ENCODE measurements at regions not wholly inside any gene's neighbourhood (a gene's known extent, or its start where the extent isn't known, plus 50 kb on each side); places are given as distances from the start of the nearest gene placed in this dataset.

GRCh38 chr18:40902436-40902835 is 1052.6 kb upstream of the PIK3C3 start:
- intact Hi-C loops (cut with micrococcal nuclease) (no loop called here), dilution Hi-C loops (cut with MboI; ENCODE audit: extremely low pct_ligation_motif_present, low sequenced_read_pairs) (no loop called here)
- Histone ChIP-seq H4K20me1 (replicated peaks; ENCODE audit: control insufficient read depth, extremely low read depth, insufficient read depth, low read length) (no peaks in the 10 kb centered on the region), H3K9me3 (replicated peaks; ENCODE audit: control insufficient read depth, insufficient read depth, low read length) (no peaks in the 10 kb centered on the region), H3K4me3 (replicated peaks in 1 of 3; ENCODE audit: insufficient read depth in 1 of 3, low read depth in 1 of 3, low read length in 3 of 3) (no peak overlapping the region), H3K9ac (replicated peaks; ENCODE audit: extremely low read depth, insufficient read depth, low read length) (no peak overlapping the region), H3K4me1 (ENCODE audit: control insufficient read depth, extremely low read depth, insufficient read depth, low read length) (no peaks in the 10 kb centered on the region), H3K27me3 (ENCODE audit: control insufficient read depth in 2 of 2, insufficient read depth in 2 of 2, low read length in 2 of 2) (no peaks in the 10 kb centered on the region), H3K36me3 (ENCODE audit: control insufficient read depth in 2 of 2, extremely low read depth in 1 of 2, insufficient read depth in 2 of 2, low read length in 2 of 2) (no peaks in the 10 kb centered on the region), H3K9me1 (replicated peaks; ENCODE audit: control insufficient read depth, extremely low read depth, insufficient read depth, low read length) (no peaks in the 10 kb centered on the region), H2AFZ (ENCODE audit: low read depth, low read length) (no peak overlapping the region), H3K27ac (ENCODE audit: insufficient read depth, low read depth, low read length) (no peak overlapping the region), H3K4me2 (ENCODE audit: insufficient read depth, low read length) (no peak overlapping the region), H3K79me2 (ENCODE audit: control insufficient read depth, insufficient read depth, low read length) (no peaks in the 10 kb centered on the region)
- TF ChIP-seq FOS (IDR thresholded peaks at IDR 0.05; ENCODE audit: borderline replicate concordance, insufficient read depth, low read length) (no peak), GATA2 (IDR thresholded peaks at IDR 0.05; ENCODE audit: insufficient read depth, insufficient read length, low read depth, low read length) (no peak), POLR2AphosphoS5 (IDR thresholded peaks at IDR 0.05; ENCODE audit: insufficient read depth, low read depth, low read length) (no peak), JUN (IDR thresholded peaks at IDR 0.05; ENCODE audit: borderline replicate concordance, insufficient read depth, insufficient read length, low read depth) (no peak)
- TF ChIP-seq, protein P1, sequence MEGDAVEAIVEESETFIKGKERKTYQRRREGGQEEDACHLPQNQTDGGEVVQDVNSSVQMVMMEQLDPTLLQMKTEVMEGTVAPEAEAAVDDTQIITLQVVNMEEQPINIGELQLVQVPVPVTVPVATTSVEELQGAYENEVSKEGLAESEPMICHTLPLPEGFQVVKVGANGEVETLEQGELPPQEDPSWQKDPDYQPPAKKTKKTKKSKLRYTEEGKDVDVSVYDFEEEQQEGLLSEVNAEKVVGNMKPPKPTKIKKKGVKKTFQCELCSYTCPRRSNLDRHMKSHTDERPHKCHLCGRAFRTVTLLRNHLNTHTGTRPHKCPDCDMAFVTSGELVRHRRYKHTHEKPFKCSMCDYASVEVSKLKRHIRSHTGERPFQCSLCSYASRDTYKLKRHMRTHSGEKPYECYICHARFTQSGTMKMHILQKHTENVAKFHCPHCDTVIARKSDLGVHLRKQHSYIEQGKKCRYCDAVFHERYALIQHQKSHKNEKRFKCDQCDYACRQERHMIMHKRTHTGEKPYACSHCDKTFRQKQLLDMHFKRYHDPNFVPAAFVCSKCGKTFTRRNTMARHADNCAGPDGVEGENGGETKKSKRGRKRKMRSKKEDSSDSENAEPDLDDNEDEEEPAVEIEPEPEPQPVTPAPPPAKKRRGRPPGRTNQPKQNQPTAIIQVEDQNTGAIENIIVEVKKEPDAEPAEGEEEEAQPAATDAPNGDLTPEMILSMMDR (IDR thresholded peaks at IDR 0.05; ENCODE audit: extremely low read depth in 1 of 2, insufficient read depth in 1 of 2, low read depth in 1 of 2, low read length in 2 of 2) = no peak
- ChIA-PET CTCF (no interaction called here), POLR2A (no interaction called here)
- no peak for DNase-seq (ENCODE audit: low read depth, low spot score)
- no TSS peak for BruUV-seq (replicated peaks)
- no peak for FAIRE-seq

DNA sequence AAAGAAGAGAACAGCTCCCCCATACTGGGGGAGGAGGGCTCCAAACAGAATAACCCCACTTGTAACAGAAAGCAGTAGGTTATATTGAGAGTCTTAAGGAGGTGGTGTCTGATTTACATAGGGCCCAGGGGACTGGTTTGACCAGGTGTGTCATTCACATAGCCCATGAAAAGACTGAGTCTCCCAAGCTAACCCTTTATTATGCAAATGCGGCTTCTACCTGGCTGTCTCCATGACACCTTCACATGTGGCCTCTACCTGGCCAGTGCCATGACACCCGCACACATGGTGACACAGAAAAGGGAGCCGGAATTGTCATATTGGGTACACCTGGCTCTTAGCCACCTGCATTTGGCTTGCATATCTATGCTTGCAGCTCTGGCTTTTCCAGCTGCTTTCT is 1057.2 kb upstream of the PIK3C3 start:
- Histone ChIP-seq H2AFZ (ENCODE audit: low read depth, low read length) (no peak overlapping the region), H3K79me2 (ENCODE audit: control insufficient read depth, insufficient read depth, low read length) (no peaks in the 10 kb centered on the region), H3K9me3 (replicated peaks; ENCODE audit: control insufficient read depth, insufficient read depth, low read length) (no peaks in the 10 kb centered on the region), H3K4me3 (replicated peaks in 1 of 3; ENCODE audit: insufficient read depth in 1 of 3, low read depth in 1 of 3, low read length in 3 of 3) (no peak overlapping the region), H3K9me1 (replicated peaks; ENCODE audit: control insufficient read depth, extremely low read depth, insufficient read depth, low read length) (no peaks in the 10 kb centered on the region), H3K27me3 (ENCODE audit: control insufficient read depth in 2 of 2, insufficient read depth in 2 of 2, low read length in 2 of 2) (no peaks in the 10 kb centered on the region), H4K20me1 (replicated peaks; ENCODE audit: control insufficient read depth, extremely low read depth, insufficient read depth, low read length) (no peaks in the 10 kb centered on the region), H3K4me1 (ENCODE audit: control insufficient read depth, extremely low read depth, insufficient read depth, low read length) (no peaks in the 10 kb centered on the region), H3K36me3 (ENCODE audit: control insufficient read depth in 2 of 2, extremely low read depth in 1 of 2, insufficient read depth in 2 of 2, low read length in 2 of 2) (no peaks in the 10 kb centered on the region), H3K9ac (replicated peaks; ENCODE audit: extremely low read depth, insufficient read depth, low read length) (no peak overlapping the region), H3K4me2 (ENCODE audit: insufficient read depth, low read length) (no peak overlapping the region), H3K27ac (ENCODE audit: insufficient read depth, low read depth, low read length) (no peak overlapping the region)
- no TSS peak for BruUV-seq (replicated peaks)
- no peak for FAIRE-seq
- POLR2A ChIA-PET = no interaction called here
- TF ChIP-seq EZH2 (IDR thresholded peaks at IDR 0.05; ENCODE audit: borderline replicate concordance, low read depth, low read length, severe bottlenecking) = no peak
- no peak for TF ChIP-seq GATA2 (IDR thresholded peaks at IDR 0.05; ENCODE audit: insufficient read depth, insufficient read length, low read depth, low read length)
- TF ChIP-seq, protein P2, sequence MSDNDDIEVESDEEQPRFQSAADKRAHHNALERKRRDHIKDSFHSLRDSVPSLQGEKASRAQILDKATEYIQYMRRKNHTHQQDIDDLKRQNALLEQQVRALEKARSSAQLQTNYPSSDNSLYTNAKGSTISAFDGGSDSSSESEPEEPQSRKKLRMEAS (IDR thresholded peaks at IDR 0.05; ENCODE audit: insufficient read depth, insufficient read length) = no peak
- no peak for TF ChIP-seq POLR2A (IDR thresholded peaks at IDR 0.05; ENCODE audit: low read depth, low read length)
- TF ChIP-seq POLR2AphosphoS5 (IDR thresholded peaks at IDR 0.05; ENCODE audit: insufficient read depth, low read depth, low read length) = no peak
- no peak for TF ChIP-seq MYC (IDR thresholded peaks at IDR 0.05; ENCODE audit: low read depth, low read length)
- TF ChIP-seq FOS (IDR thresholded peaks at IDR 0.05; ENCODE audit: borderline replicate concordance, insufficient read depth, low read length) = no peak
- no peak for TF ChIP-seq JUN (IDR thresholded peaks at IDR 0.05; ENCODE audit: borderline replicate concordance, insufficient read depth, insufficient read length, low read depth)
- TF ChIP-seq, protein P1 (IDR thresholded peaks at IDR 0.05; ENCODE audit: extremely low read depth in 1 of 2, insufficient read depth in 1 of 2, low read depth in 1 of 2, low read length in 2 of 2) = no peak
- dilution Hi-C loops (cut with MboI; ENCODE audit: extremely low pct_ligation_motif_present, low sequenced_read_pairs) = no loop called here
- intact Hi-C loops (cut with micrococcal nuclease) = no loop called here
- CTCF ChIA-PET = no interaction called here
- DNase-seq (ENCODE audit: low read depth, low spot score) = no peak

All from endothelial cell of umbilical vein (primary cell).